HG02763 (cell line): ENCODE measurements at regions not wholly inside any gene's neighbourhood (a gene's known extent, or its start where the extent isn't known, plus 50 kb on each side); places are given as distances from the start of the nearest gene placed in this dataset.

Experiments used
- ATAC-seq: cut with Tn5 transposase; IDR thresholded peaks from one replicate; pipeline ENCODE4 v1.9.1; 2021; ENCODE audit warnings: mild to moderate bottlenecking, moderate library complexity; ENCODE audit not compliant: unreplicated experiment

DNA sequence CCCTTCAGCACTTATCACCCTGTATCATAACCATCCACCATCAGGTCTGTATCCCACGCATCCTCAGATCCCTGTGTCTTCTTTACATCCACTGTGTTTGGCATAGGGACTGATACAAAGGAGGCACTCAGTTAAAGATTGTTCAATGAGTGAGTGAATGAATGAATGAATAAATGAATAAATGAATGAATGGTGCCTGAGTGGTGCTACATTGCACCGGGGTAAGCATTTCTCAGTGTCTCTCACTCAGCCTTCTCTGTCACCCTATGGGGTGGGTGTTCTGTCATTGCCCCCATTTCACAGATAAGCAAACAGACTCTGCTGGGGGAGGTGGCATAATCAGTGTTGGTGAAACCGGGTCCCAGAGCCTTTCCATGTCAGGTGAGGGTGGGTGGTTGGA is 56.6 kb upstream of the ID3 start:
- ATAC-seq = no peak

DNA sequence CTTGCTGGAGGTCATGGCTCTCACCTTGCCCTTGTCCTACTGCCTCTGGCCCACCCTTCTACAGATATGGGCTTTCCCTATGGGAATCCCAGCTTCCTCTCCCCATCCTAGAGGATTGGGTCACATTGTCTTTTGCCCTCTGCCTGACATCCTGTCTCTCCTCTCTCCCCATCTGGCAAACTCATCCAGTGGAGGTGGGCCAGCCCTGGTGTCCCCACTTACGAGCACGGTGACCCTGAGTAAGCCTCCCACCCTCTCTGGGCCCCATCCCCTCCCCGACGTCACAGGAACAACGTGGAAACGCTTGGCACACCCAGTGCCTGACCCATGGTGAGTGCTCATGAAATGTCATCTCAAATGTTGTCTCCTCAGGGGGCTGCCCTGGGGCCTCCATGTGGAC is 56.1 kb upstream of the ID3 start:
- ATAC-seq = no peak

GRCh38 chr1:23614032-23614660 is 54.8 kb upstream of the ID3 start:
- ATAC-seq = no peak

DNA sequence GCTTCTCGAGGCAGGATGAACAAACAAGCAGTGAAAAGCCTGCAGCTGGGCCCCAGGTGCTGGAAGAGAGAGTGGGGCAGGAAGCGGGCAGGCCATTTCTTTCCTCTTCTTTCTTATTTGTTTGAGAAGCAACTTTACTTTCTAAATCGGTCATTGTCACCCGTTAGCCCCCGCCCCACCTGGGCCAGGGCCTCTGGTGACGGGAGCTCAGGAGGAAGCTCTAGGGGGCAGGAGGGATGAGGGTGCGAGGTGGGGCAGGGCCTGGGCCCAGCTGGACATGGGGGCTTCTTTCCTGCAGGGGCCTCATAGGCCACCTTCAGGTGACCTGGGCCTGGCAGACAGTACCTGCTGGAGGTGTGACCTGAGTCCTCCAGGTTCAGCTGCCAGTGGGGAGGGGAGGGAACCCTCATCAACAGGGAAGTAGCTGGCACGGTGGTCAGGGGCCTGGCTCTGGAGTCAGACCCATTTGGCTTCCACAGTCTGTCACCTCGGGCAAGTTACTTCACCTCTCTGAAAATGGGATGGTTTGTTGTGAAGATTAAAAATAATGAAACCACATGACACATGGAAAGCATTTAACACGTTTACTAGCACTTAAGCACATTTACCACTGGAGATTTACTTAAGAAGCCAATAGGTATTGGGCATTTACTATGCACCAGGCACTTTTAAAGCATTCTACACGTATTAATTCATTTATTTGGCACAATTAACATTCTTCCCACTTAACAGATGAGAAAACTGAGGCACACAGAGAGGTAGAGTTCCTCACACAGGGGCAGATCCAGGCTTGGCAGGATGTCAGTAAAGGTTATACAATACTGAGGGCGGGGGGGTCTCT is 54.1 kb upstream of the ID3 start:
- ATAC-seq = no peak

GRCh38 chr1:23611601-23612327 is 52.5 kb upstream of the ID3 start:
- no peak for ATAC-seq

GRCh38 chr1:23610677-23611076 is 51.4 kb upstream of the ID3 start:
- no peak for ATAC-seq

DNA sequence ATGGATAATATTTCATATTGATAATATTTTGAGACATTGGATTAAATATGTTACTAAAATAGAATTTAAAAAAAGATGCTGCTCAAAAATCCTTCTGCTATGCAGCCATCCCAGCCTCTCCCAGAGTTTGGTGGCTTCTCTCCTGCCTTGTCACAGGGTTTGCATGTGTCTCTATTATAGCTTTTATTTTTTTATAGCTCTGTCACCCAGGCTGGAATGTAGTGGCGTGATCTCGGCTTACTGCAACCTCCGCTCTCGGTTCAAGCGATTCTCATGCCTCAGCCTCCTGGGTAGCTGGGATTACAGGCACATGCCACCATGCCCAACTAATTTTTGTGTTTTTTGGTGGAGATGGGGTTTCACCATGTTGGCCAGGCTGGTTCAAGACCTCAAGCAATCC is 50.7 kb upstream of the ID3 start:
- no peak for ATAC-seq
